Activated CD4-positive, alpha-beta T cell treated with anti-CD3 and anti-CD28 coated beads for 4 hours (primary cell): ENCODE measurements at regions not wholly inside any gene's neighbourhood (a gene's known extent, or its start where the extent isn't known, plus 50 kb on each side); places are given as distances from the start of the nearest gene placed in this dataset.
"Not testable (repeated sequence)": the region's sequence is repeated elsewhere in the genome, so short reads cannot be mapped to it uniquely, and the experiment has no call there.

Source experiments
- DNase-seq, 2 donors: peaks; one replicate each; pipeline ENCODE4 v3.0.0-alpha.2; 2020

DNA sequence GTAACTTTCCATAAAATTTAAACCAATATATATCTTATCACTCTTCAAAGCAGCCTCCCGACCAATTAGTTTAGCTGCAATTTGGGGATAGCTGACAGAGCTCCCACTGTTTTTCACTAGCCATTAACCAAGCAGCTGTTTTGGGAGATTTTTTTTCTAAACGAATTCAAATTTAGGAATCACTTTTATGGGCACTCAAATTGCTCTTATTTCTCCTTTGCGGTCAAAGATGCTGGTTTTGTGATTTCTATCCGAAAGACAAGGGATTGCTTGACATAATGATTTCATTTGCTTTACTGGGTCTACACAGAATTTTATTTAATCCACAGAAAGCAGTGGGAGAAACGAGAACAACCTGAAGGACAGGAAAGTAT lies 505.7 kb upstream of the IL12A start:
- DNase-seq: no peak

- no peak for DNase-seq
Measured at GRCh38 chr3:159486580-159486979, 502.1 kb upstream of the IL12A start.

GRCh38 chr3:159487304-159487703 lies 501.3 kb upstream of the IL12A start:
- DNase-seq: no peak

- DNase-seq: no peak
Measured at GRCh38 chr3:159488602-159489001, 500.0 kb upstream of the IL12A start.

GRCh38 chr3:159497361-159497760 lies 491.3 kb upstream of the IL12A start:
- no peak for DNase-seq

- no peak for DNase-seq
Measured at GRCh38 chr3:159499031-159499793, 489.4 kb upstream of the IL12A start.

- no peak for DNase-seq
Measured at GRCh38 chr3:159501029-159501428, 487.6 kb upstream of the IL12A start.

DNA sequence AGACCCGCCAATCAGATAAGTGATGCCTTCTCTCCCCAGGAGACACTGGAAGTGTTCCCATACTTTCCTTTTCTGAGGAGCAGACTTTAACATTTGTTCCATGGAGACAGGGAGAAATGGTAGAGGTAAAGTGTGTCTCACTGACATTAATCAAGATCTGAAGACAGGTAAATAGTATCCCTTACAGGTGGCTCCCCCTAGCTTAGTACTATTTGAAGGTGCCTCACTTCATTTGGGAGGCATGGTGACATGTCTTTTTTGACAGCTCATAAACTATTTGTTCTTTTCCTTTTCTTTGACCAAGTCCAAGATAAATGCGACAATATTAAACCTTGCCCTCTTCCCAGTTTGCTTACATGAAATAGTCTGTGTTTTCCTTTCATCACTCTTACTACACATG lies 485.6 kb upstream of the IL12A start:
- DNase-seq: no peak

DNA sequence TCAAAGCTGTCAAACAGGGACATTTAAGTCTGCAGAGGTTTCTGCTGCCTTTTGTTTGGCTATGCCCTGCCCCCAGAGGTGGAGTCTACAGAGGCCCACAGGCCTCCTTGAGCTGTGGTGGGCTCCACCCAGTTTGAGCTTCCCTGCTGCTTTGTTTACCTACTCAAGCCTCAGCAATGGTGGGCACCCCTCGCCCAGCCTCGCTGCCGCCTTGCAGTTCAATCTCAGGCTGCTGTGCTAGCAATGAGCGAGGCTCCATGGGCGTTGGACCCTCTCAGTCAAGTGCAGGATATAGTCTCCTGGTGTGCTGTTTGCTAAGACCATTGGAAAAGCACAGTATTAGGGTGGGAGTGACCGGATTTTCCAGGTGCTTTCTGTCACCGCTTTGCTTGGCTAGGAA lies 477.6 kb upstream of the IL12A start:
- DNase-seq: not testable (repeated sequence)

GRCh38 chr3:159513444-159513843 lies 475.2 kb upstream of the IL12A start:
- no peak for DNase-seq

DNA sequence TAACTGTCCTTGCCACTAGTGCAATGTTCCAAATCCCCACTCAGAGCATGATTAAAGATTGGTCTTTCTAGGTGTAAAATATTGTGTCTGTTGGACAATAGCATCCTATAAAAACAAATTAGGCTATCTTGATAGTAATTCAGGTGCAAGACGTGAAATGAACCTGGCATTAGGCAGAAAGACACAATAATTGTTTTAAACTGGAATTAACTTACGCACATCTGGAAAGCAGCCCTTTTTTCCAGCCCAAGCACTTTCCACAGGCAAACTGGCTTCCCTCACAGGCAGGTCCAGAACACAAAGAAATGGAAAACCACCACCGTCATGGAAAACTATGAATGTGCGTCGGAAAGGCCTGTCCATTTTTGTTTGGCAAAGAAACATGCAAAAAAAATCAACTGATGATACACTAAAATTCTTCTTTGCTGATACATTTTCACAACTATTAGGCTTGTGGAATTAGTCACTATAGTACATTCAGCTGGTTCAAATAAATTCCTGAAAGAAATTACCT lies 474.7 kb upstream of the IL12A start:
- DNase-seq: no peak

- no peak for DNase-seq
Measured at GRCh38 chr3:159517105-159517504, 471.5 kb upstream of the IL12A start.

DNA sequence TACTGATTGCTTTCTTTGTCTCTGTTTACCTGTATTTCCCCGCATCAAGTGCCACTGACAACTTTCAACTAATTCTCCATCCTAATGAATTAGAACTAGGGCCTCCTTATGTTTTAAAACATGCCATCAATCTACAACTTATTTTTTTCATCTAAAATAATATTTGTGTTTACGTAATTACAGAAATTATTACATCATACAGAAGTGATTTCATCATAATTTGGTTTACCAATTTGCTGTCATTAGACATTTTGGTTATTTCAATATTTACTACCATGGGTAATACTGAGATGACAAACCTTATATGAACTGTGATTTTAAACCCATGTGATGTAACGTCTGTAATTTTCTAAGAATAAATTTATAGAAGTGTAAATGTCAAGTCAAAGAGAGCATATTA lies 468.0 kb upstream of the IL12A start:
- DNase-seq: no peak

DNA sequence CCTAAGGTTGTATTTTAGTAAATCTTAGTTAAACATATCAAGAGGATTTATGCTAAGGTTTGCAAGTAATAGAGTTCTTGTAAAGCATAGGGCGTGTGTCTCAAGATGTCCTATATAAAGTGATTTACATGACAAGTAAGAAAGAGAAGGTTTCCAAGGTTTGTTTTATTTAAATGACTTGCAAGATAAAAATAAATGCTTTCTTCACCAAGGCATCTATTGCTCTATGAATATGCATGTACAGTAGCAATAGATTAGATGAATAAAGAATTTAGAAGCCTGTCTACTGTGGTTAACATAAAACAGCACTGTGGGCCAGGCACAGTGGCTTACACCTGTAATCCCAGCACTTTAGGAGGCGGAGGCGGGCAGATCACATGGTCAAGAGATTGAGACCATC lies 466.4 kb upstream of the IL12A start:
- no peak for DNase-seq

- no peak for DNase-seq
Measured at GRCh38 chr3:159528251-159528895, 460.3 kb upstream of the IL12A start.

GRCh38 chr3:159532577-159532976 lies 456.1 kb upstream of the IL12A start:
- no peak for DNase-seq

DNA sequence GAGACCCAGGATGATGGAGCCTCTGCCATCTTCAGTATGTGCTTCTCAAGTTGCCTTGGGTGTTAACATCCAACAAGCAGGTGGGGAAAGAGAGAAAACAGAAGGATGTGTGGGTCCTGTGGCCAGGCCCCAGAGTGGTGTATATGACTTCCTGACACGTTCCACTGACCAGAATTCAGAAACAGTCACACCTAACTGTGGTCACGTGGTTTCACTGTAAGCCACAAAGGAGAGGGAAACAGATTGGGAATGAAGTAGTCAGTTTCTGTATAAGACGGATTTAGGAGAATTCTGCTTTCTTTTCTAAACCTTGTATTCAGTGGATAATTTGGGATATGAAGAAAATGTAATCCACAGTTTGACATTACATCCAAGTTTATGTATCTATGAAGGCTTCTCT lies 454.1 kb upstream of the IL12A start:
- no peak for DNase-seq

- DNase-seq: no peak
Measured at GRCh38 chr3:159536876-159537275, 451.8 kb upstream of the IL12A start.

DNA sequence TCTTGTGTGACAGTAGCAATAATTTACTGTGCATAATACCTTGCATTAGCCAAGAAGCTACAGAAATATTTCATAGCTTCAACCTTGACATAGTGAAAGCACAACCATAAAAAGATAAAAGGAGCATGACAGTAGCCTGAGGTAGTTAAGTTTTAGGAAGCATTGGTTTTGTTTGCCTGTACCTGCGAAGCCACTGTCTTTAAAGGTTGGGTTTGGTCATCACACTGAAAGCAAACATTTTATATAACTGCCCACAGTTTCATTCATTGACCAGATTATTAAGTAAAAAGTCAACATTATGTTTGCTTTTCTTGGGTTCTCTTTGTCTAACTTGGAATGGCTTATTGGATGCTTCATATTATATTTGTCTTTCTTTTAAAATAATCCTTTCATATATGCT lies 450.1 kb upstream of the IL12A start:
- no peak for DNase-seq

GRCh38 chr3:159540882-159541495 lies 447.6 kb upstream of the IL12A start:
- no peak for DNase-seq

DNA sequence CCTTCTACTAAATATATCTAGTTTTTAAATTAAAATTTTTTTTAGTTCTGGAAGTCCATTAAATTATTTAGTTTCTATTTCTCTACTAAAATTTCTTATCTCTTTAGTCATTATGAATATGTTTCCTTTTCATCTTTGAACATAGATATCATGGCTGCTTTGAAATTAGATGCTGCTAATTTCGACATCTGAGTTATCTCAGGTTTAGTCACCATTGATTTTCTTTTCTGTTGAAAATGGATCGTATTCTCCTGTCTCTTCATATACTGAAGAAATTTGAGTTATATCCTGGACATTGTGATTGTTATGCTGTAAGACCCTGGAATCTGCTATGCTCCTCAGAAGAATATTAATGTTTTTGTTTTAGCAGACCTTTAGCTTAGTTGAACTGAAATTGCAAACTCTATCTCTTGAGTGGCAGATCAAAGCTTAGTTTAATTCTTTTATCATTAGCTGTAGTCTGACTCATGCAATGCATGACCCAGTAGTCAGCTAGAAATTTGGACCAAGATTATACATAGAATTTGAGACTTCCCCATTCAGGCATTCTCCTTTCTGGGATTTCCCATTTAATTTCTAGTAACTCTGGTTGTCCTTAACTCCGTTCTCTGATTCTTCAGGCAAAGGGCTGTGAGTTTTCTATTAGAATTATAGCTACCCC lies 439.8 kb upstream of the IL12A start:
- no peak for DNase-seq

- no peak for DNase-seq
Measured at GRCh38 chr3:159555205-159555604, 433.4 kb upstream of the IL12A start.

- no peak for DNase-seq
Measured at GRCh38 chr3:159559771-159560170, 428.9 kb upstream of the IL12A start.
